Adrenal gland (tissue), 5 donors: ENCODE measurements at regions not wholly inside any gene's neighbourhood (a gene's known extent, or its start where the extent isn't known, plus 50 kb on each side); places are given as distances from the start of the nearest gene placed in this dataset.

Experiments used
- POLR2A ChIP-seq, 2 donors: fragments of 450-650 bp; IDR thresholded peaks; one replicate each; pipeline ENCODE4 v1.6.1; 2017; ENCODE audit warnings: antibody characterized with exemption in 2 of 2, mild to moderate bottlenecking in 2 of 2, moderate library complexity in 1 of 2
- TF ChIP-seq, protein P1 (sequence below), 6 experiments: fragments of 450-650 bp in 4 of 6; fragments of 200-600 bp in 2 of 6; sonication (generic) in 1 of 6; IDR thresholded peaks; 1 replicate in 5 of 6; 2 replicates in 1 of 6; pipeline versions ENCODE4 v1.5.1 to v1.8.0; 2016 to 2021; ENCODE audit warnings: antibody characterized with exemption in 6 of 6, mild to moderate bottlenecking in 2 of 6, moderate library complexity in 1 of 6
- donor health status: DM: no; HTN: no; CAD: no.

DNA sequence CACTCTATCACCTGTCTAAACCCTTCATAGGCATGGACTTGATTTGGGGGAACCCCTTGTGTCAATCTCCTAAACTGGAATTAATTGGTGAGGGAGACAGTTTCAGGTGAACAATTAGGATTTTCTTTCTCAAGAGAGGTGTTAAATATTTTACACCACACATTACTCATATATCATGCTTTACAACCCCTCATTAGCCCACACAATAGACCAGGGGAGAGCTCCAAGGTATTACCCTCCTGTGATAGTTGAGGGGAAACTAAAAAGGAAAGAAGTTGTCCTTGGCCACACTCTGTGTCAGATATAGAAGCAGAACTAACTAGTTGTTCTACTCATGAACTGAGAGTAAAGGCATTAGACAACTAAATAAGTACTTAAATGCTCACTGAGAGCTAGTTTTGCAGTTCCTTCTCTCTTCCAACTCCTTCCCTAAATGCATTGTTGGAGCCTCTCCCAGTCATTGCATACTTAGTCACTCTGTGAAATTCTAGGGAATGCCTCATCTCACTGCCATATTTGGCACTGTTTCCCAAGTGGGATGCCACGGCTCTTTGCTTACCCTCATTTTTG lies 183.7 kb upstream of the CEP162 start:
- TF ChIP-seq, protein P1, sequence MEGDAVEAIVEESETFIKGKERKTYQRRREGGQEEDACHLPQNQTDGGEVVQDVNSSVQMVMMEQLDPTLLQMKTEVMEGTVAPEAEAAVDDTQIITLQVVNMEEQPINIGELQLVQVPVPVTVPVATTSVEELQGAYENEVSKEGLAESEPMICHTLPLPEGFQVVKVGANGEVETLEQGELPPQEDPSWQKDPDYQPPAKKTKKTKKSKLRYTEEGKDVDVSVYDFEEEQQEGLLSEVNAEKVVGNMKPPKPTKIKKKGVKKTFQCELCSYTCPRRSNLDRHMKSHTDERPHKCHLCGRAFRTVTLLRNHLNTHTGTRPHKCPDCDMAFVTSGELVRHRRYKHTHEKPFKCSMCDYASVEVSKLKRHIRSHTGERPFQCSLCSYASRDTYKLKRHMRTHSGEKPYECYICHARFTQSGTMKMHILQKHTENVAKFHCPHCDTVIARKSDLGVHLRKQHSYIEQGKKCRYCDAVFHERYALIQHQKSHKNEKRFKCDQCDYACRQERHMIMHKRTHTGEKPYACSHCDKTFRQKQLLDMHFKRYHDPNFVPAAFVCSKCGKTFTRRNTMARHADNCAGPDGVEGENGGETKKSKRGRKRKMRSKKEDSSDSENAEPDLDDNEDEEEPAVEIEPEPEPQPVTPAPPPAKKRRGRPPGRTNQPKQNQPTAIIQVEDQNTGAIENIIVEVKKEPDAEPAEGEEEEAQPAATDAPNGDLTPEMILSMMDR (IDR thresholded peaks at IDR 0.05), result no peak
- no peak for TF ChIP-seq POLR2A (IDR thresholded peaks at IDR 0.05)
